ENCODE measurements at regions not wholly inside any gene's neighbourhood (a gene's known extent, or its start where the extent isn't known, plus 50 kb on each side); places are given as distances from the start of the nearest gene placed in this dataset.

DNA sequence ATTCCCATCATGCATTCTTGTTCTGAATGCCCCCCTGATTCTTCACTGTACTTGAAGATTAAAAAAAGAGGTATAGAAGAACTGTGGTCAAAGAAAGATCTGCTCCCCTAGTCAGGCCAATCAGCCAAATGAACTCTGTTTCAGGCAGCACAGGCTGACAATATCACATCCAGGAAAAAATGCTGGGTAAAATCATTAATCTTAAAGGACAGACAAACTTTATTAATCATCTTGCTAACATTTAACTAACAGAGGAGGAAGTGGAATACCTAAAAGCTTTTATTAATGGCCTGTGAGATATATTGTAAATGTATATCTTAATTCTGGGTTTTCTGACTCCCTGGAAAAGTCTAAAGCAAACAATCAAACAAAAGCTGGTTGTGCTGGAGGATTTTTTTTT, 660.5 kb upstream of the PRMT6 start:
- no peak for TF ChIP-seq POLR2AphosphoS5 (IDR thresholded peaks at IDR 0.05; ENCODE audit: low read depth, low read length)
- no peak for TF ChIP-seq POLR2A (IDR thresholded peaks at IDR 0.05; ENCODE audit: low read depth, low read length)
